Adrenal gland (tissue), 5 donors: ENCODE measurements at regions not wholly inside any gene's neighbourhood (a gene's known extent, or its start where the extent isn't known, plus 50 kb on each side); places are given as distances from the start of the nearest gene placed in this dataset.

Experiments used
- CTCF ChIP-seq, 6 experiments: fragments of 450-650 bp in 4 of 6; fragments of 200-600 bp in 2 of 6; sonication (generic) in 1 of 6; IDR thresholded peaks; 1 replicate in 5 of 6; 2 replicates in 1 of 6; pipeline versions ENCODE4 v1.5.1 to v1.8.0; 2016 to 2021; ENCODE audit warnings: antibody characterized with exemption in 6 of 6, mild to moderate bottlenecking in 2 of 6, moderate library complexity in 1 of 6
- POLR2A ChIP-seq, 2 donors: fragments of 450-650 bp; IDR thresholded peaks; one replicate each; pipeline ENCODE4 v1.6.1; 2017; ENCODE audit warnings: antibody characterized with exemption in 2 of 2, mild to moderate bottlenecking in 2 of 2, moderate library complexity in 1 of 2
- donor health status: DM: no; HTN: no; CAD: no.

- TF ChIP-seq CTCF (IDR thresholded peaks at IDR 0.05) (no peak), POLR2A (IDR thresholded peaks at IDR 0.05) (no peak)
Measured at GRCh38 chr3:96267577-96267976, 546.8 kb upstream of the EPHA6 start.
